GM18867 (cell line): ENCODE measurements at regions not wholly inside any gene's neighbourhood (a gene's known extent, or its start where the extent isn't known, plus 50 kb on each side); places are given as distances from the start of the nearest gene placed in this dataset.

Source experiments
- ATAC-seq: cut with Tn5 transposase; IDR thresholded peaks from one replicate; pipeline ENCODE4 v1.9.1; 2021; ENCODE audit warnings: mild to moderate bottlenecking, moderate library complexity; ENCODE audit not compliant: unreplicated experiment

GRCh38 chr21:30986965-30987364, 51.3 kb downstream of the KRTAP19-8 start:
- no peak for ATAC-seq

GRCh38 chr21:30984889-30985288, 53.4 kb downstream of the KRTAP19-8 start:
- no peak for ATAC-seq

- no peak for ATAC-seq
Measured at GRCh38 chr21:30981403-30981802, 56.9 kb downstream of the KRTAP19-8 start.

- ATAC-seq, result peak; percentile 51
Measured at GRCh38 chr21:30979054-30979453, 59.2 kb downstream of the KRTAP19-8 start.

- ATAC-seq, result no peak
Measured at GRCh38 chr21:30964283-30964682, 74.0 kb downstream of the KRTAP19-8 start.

GRCh38 chr21:30963502-30963901, 74.8 kb downstream of the KRTAP19-8 start:
- no peak for ATAC-seq

- peak; percentile 65 for ATAC-seq
Measured at GRCh38 chr21:30962013-30962412, 76.3 kb downstream of the KRTAP19-8 start.

- no peak for ATAC-seq
Measured at GRCh38 chr21:30958741-30959140, 77.4 kb upstream of the KRTAP11-1 start.

GRCh38 chr21:30957010-30957409, 75.6 kb upstream of the KRTAP11-1 start:
- ATAC-seq, result no peak

GRCh38 chr21:30953605-30954004, 72.2 kb upstream of the KRTAP11-1 start:
- ATAC-seq, result no peak

GRCh38 chr21:30947141-30947540, 65.8 kb upstream of the KRTAP11-1 start:
- ATAC-seq, result no peak

- ATAC-seq, result no peak
Measured at GRCh38 chr21:30943920-30944319, 62.5 kb upstream of the KRTAP11-1 start.

GRCh38 chr21:30943243-30943642, 61.9 kb upstream of the KRTAP11-1 start:
- no peak for ATAC-seq

- ATAC-seq, result no peak
Measured at GRCh38 chr21:30942192-30942591, 60.8 kb upstream of the KRTAP11-1 start.

- no peak for ATAC-seq
Measured at GRCh38 chr21:30936207-30936606, 54.8 kb upstream of the KRTAP11-1 start.

- ATAC-seq, result no peak
Measured at GRCh38 chr21:30935889-30936168, 54.4 kb upstream of the KRTAP11-1 start.

GRCh38 chr21:30935121-30935888, 53.9 kb upstream of the KRTAP11-1 start:
- ATAC-seq, result no peak

GRCh38 chr21:30932686-30933085, 51.3 kb upstream of the KRTAP11-1 start:
- ATAC-seq, result no peak
